ENCODE measurements at regions not wholly inside any gene's neighbourhood (a gene's known extent, or its start where the extent isn't known, plus 50 kb on each side); places are given as distances from the start of the nearest gene placed in this dataset.

- Histone ChIP-seq H3K4me1 (peaks cover 0 to 53% (median 18%) of the 10 kb centered on the region in 10 experiments; a peak in 14 of 20 replicates), H3K9ac (no peak overlapping the region), H3K27me3 (no peaks in the 10 kb centered on the region), H3K4me2 (peak overlapping the region in 4 of 11 experiments; percentile 71 to 88 (median 84); a peak in 8 of 22 replicates), H4K20me1 (no peaks in the 10 kb centered on the region), H3K36me3 (no peaks in the 10 kb centered on the region), H3K9me3 (replicated peaks in 1 of 11) (peaks cover 0 to 22% (median 13%) of the 10 kb centered on the region in 11 experiments; a peak in 14 of 22 replicates), H3K27ac (peak overlapping the region in 4 of 11 experiments; percentile 59 to 78 (median 62); a peak in 4 of 22 replicates), H3K4me3 (no peak overlapping the region)
- no peak for TF ChIP-seq Cebpa-rat (IDR thresholded peaks at IDR 0.05)
Measured at GRCh38 chr2:147688242-147688641, 156.6 kb upstream of the ACVR2A start.

- Histone ChIP-seq H3K4me2 (no peak overlapping the region), H4K20me1 (no peaks in the 10 kb centered on the region), H3K9ac (no peak overlapping the region), H3K9me3 (replicated peaks in 1 of 11) (peaks cover 0 to 22% (median 13%) of the 10 kb centered on the region in 11 experiments; a peak in 14 of 22 replicates), H3K36me3 (no peaks in the 10 kb centered on the region), H3K4me1 (peaks cover 0 to 36% (median 18%) of the 10 kb centered on the region in 10 experiments; a peak in 14 of 20 replicates), H3K27me3 (no peaks in the 10 kb centered on the region), H3K27ac (0 out of 22 replicates have a peak overlapping the region, but pooled peaks of 1 of the 11 experiments have one; percentile 11), H3K4me3 (no peak overlapping the region)
- no peak for TF ChIP-seq Cebpa-rat (IDR thresholded peaks at IDR 0.05)
Measured at GRCh38 chr2:147686365-147686764, 158.5 kb upstream of the ACVR2A start.

- Histone ChIP-seq H3K4me3 (no peak overlapping the region), H3K4me1 (peaks cover 0 to 21% (median 11%) of the 10 kb centered on the region in 10 experiments; a peak in 14 of 20 replicates), H3K36me3 (no peaks in the 10 kb centered on the region), H3K27ac (no peak overlapping the region), H3K9me3 (replicated peaks in 1 of 11) (peaks cover 0 to 22% (median 13%) of the 10 kb centered on the region in 11 experiments; a peak in 14 of 22 replicates), H4K20me1 (no peaks in the 10 kb centered on the region), H3K9ac (no peak overlapping the region), H3K4me2 (no peak overlapping the region), H3K27me3 (no peaks in the 10 kb centered on the region)
- TF ChIP-seq Cebpa-rat (IDR thresholded peaks at IDR 0.05) = no peak
Measured at GRCh38 chr2:147684903-147685302, 159.9 kb upstream of the ACVR2A start.

GRCh38 chr2:147683380-147683779 lies 161.4 kb upstream of the ACVR2A start:
- Histone ChIP-seq H3K27me3 (no peaks in the 10 kb centered on the region), H3K4me2 (no peak overlapping the region), H3K4me3 (no peak overlapping the region), H3K9me3 (replicated peaks in 1 of 11) (peaks cover 0 to 22% (median 13%) of the 10 kb centered on the region in 11 experiments; a peak in 14 of 22 replicates), H3K4me1 (peaks cover 0 to 8% (median 0%) of the 10 kb centered on the region in 10 experiments; a peak in 8 of 20 replicates), H4K20me1 (no peaks in the 10 kb centered on the region), H3K9ac (no peak overlapping the region), H3K27ac (no peak overlapping the region), H3K36me3 (no peaks in the 10 kb centered on the region)
- no peak for TF ChIP-seq Cebpa-rat (IDR thresholded peaks at IDR 0.05)

- Histone ChIP-seq H3K4me3 (no peak overlapping the region), H3K27ac (no peak overlapping the region), H3K4me1 (no peaks in the 10 kb centered on the region), H3K4me2 (no peak overlapping the region), H3K9me3 (replicated peaks in 1 of 11) (peaks cover 0 to 11% (median 6%) of the 10 kb centered on the region in 11 experiments; a peak in 11 of 22 replicates), H3K27me3 (no peaks in the 10 kb centered on the region), H3K36me3 (no peaks in the 10 kb centered on the region), H3K9ac (no peak overlapping the region), H4K20me1 (no peaks in the 10 kb centered on the region)
- TF ChIP-seq Cebpa-rat (IDR thresholded peaks at IDR 0.05) = no peak
Measured at GRCh38 chr2:147681093-147681492, 163.7 kb upstream of the ACVR2A start.

GRCh38 chr2:147679955-147680531 lies 164.8 kb upstream of the ACVR2A start:
- 0 out of 22 replicates have a peak, but pooled peaks cover 0 to under 1% (median 0%) of the 10 kb centered on the region in 11 experiments for H3K9me3 ChIP-seq (replicated peaks in 1 of 11)
- H4K20me1 ChIP-seq = no peaks in the 10 kb centered on the region
- no peak overlapping the region for H3K4me2 ChIP-seq
- H3K27ac ChIP-seq = no peak overlapping the region
- H3K9ac ChIP-seq = no peak overlapping the region
- no peaks in the 10 kb centered on the region for H3K27me3 ChIP-seq
- H3K4me1 ChIP-seq = no peaks in the 10 kb centered on the region
- no peak for TF ChIP-seq Cebpa-rat (IDR thresholded peaks at IDR 0.05)
- H3K4me3 ChIP-seq = no peak overlapping the region
- H3K36me3 ChIP-seq = no peaks in the 10 kb centered on the region

GRCh38 chr2:147679191-147679954 lies 165.5 kb upstream of the ACVR2A start:
- Histone ChIP-seq H3K9ac (no peak overlapping the region), H3K4me2 (no peak overlapping the region), H3K36me3 (no peaks in the 10 kb centered on the region), H3K4me3 (no peak overlapping the region), H4K20me1 (no peaks in the 10 kb centered on the region), H3K27ac (no peak overlapping the region), H3K4me1 (no peaks in the 10 kb centered on the region), H3K27me3 (no peaks in the 10 kb centered on the region), H3K9me3 (replicated peaks in 1 of 11) (no peaks in the 10 kb centered on the region)
- no peak for TF ChIP-seq Cebpa-rat (IDR thresholded peaks at IDR 0.05)

- no peak overlapping the region for H3K9ac ChIP-seq
- H4K20me1 ChIP-seq = no peaks in the 10 kb centered on the region
- H3K4me1 ChIP-seq = peaks cover 0 to 28% (median 3%) of the 10 kb centered on the region in 10 experiments; a peak in 7 of 20 replicates
- TF ChIP-seq Cebpa-rat (IDR thresholded peaks at IDR 0.05) = no peak
- no peaks in the 10 kb centered on the region for H3K27me3 ChIP-seq
- no peak overlapping the region for H3K4me3 ChIP-seq
- peak overlapping the region in 3 of 11 experiments; percentile 5 to 13 (median 7); a peak in 1 of 22 replicates for H3K27ac ChIP-seq
- H3K9me3 ChIP-seq (replicated peaks in 1 of 11) = no peaks in the 10 kb centered on the region
- H3K4me2 ChIP-seq = peak overlapping the region in 3 of 11 experiments; percentile 26 to 60 (median 58); a peak in 6 of 22 replicates
- no peaks in the 10 kb centered on the region for H3K36me3 ChIP-seq
Measured at GRCh38 chr2:147665105-147665504, 179.7 kb upstream of the ACVR2A start.

- Histone ChIP-seq H3K4me3 (no peak overlapping the region), H3K4me1 (peaks cover 0 to 28% (median 3%) of the 10 kb centered on the region in 10 experiments; a peak in 7 of 20 replicates), H3K27me3 (no peaks in the 10 kb centered on the region), H3K4me2 (peak overlapping the region in 3 of 11 experiments; percentile 37 to 60 (median 56); a peak in 5 of 22 replicates), H4K20me1 (no peaks in the 10 kb centered on the region), H3K27ac (no peak overlapping the region; a peak in 1 of 22 replicates), H3K36me3 (no peaks in the 10 kb centered on the region), H3K9me3 (replicated peaks in 1 of 11) (no peaks in the 10 kb centered on the region), H3K9ac (no peak overlapping the region)
- TF ChIP-seq Cebpa-rat (IDR thresholded peaks at IDR 0.05) = no peak
Measured at GRCh38 chr2:147663962-147664361, 180.9 kb upstream of the ACVR2A start.
